Loucy (cell line): ENCODE measurements at regions not wholly inside any gene's neighbourhood (a gene's known extent, or its start where the extent isn't known, plus 50 kb on each side); places are given as distances from the start of the nearest gene placed in this dataset.

Experiments
- H2AFZ ChIP-seq: fragments of 200-600 bp; sonication (generic); 2 replicates; pipeline ENCODE4 v1.6.0; 2016; ENCODE audit warnings: antibody characterized with exemption, mild to moderate bottlenecking, low read length, moderate library complexity
- H3F3A ChIP-seq: fragments of 200-600 bp; 2 replicates; pipeline ENCODE4 v1.6.0; 2016; ENCODE audit warnings: antibody characterized with exemption, low read depth, mild to moderate bottlenecking
- H3K27me3 ChIP-seq: fragments of 200-600 bp; sonication (generic); 2 replicates; pipeline ENCODE4 v1.6.1; 2014; ENCODE audit warnings: low read length, mild to moderate bottlenecking; ENCODE audit not compliant: insufficient read depth, poor library complexity, severe bottlenecking
- H3K36me3 ChIP-seq: fragments of 200-600 bp; sonication (generic); 2 replicates; pipeline ENCODE4 v1.6.1; 2016; ENCODE audit warnings: low read length; ENCODE audit not compliant: insufficient read depth
- H3K4me1 ChIP-seq: fragments of 200-600 bp; sonication (generic); 2 replicates; pipeline ENCODE4 v1.5.1; 2014; ENCODE audit warnings: low read length, mild to moderate bottlenecking; ENCODE audit not compliant: insufficient read depth, poor library complexity, severe bottlenecking
- H3K4me2 ChIP-seq: fragments of 200-600 bp; sonication (generic); 2 replicates; pipeline ENCODE4 v1.6.0; 2014; ENCODE audit warnings: antibody characterized with exemption, low read length, low read depth, mild to moderate bottlenecking; ENCODE audit not compliant: poor library complexity, severe bottlenecking
- H3K4me3 ChIP-seq: fragments of 200-600 bp; sonication (generic); 2 replicates; pipeline ENCODE4 v1.5.1; 2014; ENCODE audit warnings: low read length, mild to moderate bottlenecking, mixed read lengths; ENCODE audit not compliant: poor library complexity, severe bottlenecking
- H3K79me2 ChIP-seq: fragments of 200-600 bp; sonication (generic); 2 replicates; pipeline ENCODE4 v1.6.1; 2014; ENCODE audit warnings: low read length; ENCODE audit not compliant: insufficient read depth
- H3K9ac ChIP-seq: fragments of 200-600 bp; sonication (generic); 2 replicates; pipeline ENCODE4 v1.6.0; 2014; ENCODE audit warnings: mild to moderate bottlenecking, low read depth, low read length, moderate library complexity; ENCODE audit not compliant: poor library complexity, severe bottlenecking
- H3K9me2 ChIP-seq: fragments of 200-600 bp; sonication (generic); replicated peaks from 2 replicates; pipeline ENCODE4 v1.6.1; 2016; ENCODE audit warnings: low read depth, low read length, mixed read lengths
- H3K9me3 ChIP-seq: fragments of 200-600 bp; sonication (generic); 2 replicates; pipeline ENCODE4 v1.6.1; 2014; ENCODE audit warnings: mild to moderate bottlenecking, antibody characterized with exemption, low read length, low read depth; ENCODE audit not compliant: insufficient read depth
- H4K20me1 ChIP-seq: fragments of 200-600 bp; sonication (generic); 2 replicates; pipeline ENCODE4 v1.6.0; 2014; ENCODE audit warnings: antibody characterized with exemption, low read length, mild to moderate bottlenecking; ENCODE audit not compliant: insufficient read depth, poor library complexity, severe bottlenecking
- CTCF ChIP-seq: fragments of 200-600 bp; sonication (generic); conservative IDR thresholded peaks from 2 replicates; pipeline ENCODE4 v1.5.1; 2014; ENCODE audit warnings: mild to moderate bottlenecking, antibody characterized with exemption, low read length
- EZH2phosphoT487 ChIP-seq: fragments of 200-600 bp; IDR thresholded peaks from 2 replicates; pipeline ENCODE4 v1.6.1; 2018; ENCODE audit warnings: antibody characterized with exemption, mild to moderate bottlenecking, moderate library complexity, borderline replicate concordance

DNA sequence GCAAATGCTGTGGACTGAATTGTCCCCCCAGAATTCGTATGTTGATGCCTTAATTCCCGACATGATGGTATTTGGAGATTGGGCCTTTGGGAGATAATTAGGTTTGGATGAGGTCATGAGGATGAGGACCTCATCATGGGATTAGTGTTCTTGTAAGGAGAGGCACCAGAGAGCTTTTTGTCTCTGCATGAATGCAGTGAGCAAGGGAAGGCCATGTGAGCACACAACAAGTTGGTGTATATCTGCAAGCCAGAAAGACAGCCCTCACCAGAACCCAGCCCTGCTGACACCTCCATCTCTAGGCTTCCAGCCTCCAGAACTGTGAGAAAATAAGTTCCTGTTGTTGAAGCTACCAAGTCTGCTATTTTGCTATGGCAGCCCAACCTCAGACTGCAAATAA lies 51.9 kb upstream of the SMCO2 start:
- Histone ChIP-seq H2AFZ (no peak overlapping the region), H3F3A (no peaks in the 10 kb centered on the region), H3K27me3 (no peaks in the 10 kb centered on the region), H3K79me2 (no peaks in the 10 kb centered on the region), H4K20me1 (no peaks in the 10 kb centered on the region), H3K9ac (no peak overlapping the region), H3K9me2 (no peaks in the 10 kb centered on the region), H3K4me2 (no peak overlapping the region), H3K36me3 (peaks cover 12% of the 10 kb centered on the region; the same call in 1 of the 2 replicates), H3K4me1 (no peaks in the 10 kb centered on the region), H3K4me3 (no peak overlapping the region), H3K9me3 (no peaks in the 10 kb centered on the region)
- TF ChIP-seq EZH2phosphoT487 (no peak), CTCF (no peak)

DNA sequence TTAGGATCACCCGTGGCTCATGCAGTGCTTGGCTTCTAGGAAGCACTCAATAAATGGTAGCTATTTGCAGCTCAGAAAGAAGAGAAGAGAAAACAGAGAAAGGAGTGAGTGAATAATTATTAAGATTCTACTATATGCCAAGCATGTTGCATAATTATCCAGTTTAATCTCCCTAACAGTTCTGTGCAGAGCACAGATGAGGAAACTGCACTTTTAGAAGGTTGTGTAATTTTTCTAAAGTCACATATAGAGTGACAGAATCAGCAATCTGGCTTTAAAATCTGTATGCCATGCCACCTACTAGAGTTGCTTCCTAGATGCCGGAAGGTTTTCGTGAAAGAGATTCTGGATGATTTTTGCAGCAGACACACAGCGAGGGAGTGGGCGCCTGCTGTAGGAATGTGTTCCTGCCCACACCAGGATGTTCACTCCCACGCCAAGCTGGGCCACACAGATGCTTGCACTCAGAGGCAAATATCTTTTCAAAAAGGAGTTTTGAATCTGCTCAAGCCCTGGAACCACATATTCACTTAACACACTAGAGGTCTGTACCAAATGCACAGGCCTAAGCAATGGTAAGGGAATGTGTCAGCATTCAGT lies 50.2 kb upstream of the SMCO2 start:
- Histone ChIP-seq H4K20me1 (no peaks in the 10 kb centered on the region), H3K27me3 (no peaks in the 10 kb centered on the region), H3K9me2 (no peaks in the 10 kb centered on the region), H3K4me1 (no peaks in the 10 kb centered on the region), H2AFZ (no peak overlapping the region), H3K9ac (no peak overlapping the region), H3K36me3 (peaks cover under 1% of the 10 kb centered on the region; the same call in 1 of the 2 replicates), H3K79me2 (no peaks in the 10 kb centered on the region), H3K4me2 (no peak overlapping the region), H3K9me3 (no peaks in the 10 kb centered on the region), H3K4me3 (no peak overlapping the region), H3F3A (no peaks in the 10 kb centered on the region)
- TF ChIP-seq EZH2phosphoT487 (no peak), CTCF (no peak)
